ENCODE measurements at regions not wholly inside any gene's neighbourhood (a gene's known extent, or its start where the extent isn't known, plus 50 kb on each side); places are given as distances from the start of the nearest gene placed in this dataset.

- TF ChIP-seq CTCF (IDR thresholded peaks at IDR 0.05) (no peak), POLR2A (IDR thresholded peaks at IDR 0.05) (no peak)
These were observed 106.9 kb downstream of the FAM50B start for GRCh38 chr6:3956054-3956453.
